ENCODE measurements at regions not wholly inside any gene's neighbourhood (a gene's known extent, or its start where the extent isn't known, plus 50 kb on each side); places are given as distances from the start of the nearest gene placed in this dataset.
"Not testable (repeated sequence)": the region's sequence is repeated elsewhere in the genome, so short reads cannot be mapped to it uniquely, and the experiment has no call there.

- DNase-seq (ENCODE audit: low read depth) = no peak
Observed at GRCh38 chr4:112077743-112078142, 67.5 kb upstream of the FAM241A start.

- DNase-seq (ENCODE audit: low read depth) = no peak
Observed at GRCh38 chr4:112082954-112083586, 62.2 kb upstream of the FAM241A start.

GRCh38 chr4:112083587-112084347, 61.5 kb upstream of the FAM241A start:
- no peak for DNase-seq (ENCODE audit: low read depth)

GRCh38 chr4:112085156-112086035, 59.9 kb upstream of the FAM241A start:
- no peak for DNase-seq (ENCODE audit: low read depth)

GRCh38 chr4:112086036-112086434, 59.2 kb upstream of the FAM241A start:
- DNase-seq (ENCODE audit: low read depth) = no peak

GRCh38 chr4:112086661-112087060, 58.6 kb upstream of the FAM241A start:
- not testable (repeated sequence) for DNase-seq (ENCODE audit: low read depth)

- not testable (repeated sequence) for DNase-seq (ENCODE audit: low read depth)
Observed at GRCh38 chr4:112092330-112092729, 52.9 kb upstream of the FAM241A start.

- DNase-seq (ENCODE audit: low read depth) = no peak
Observed at GRCh38 chr4:112093636-112094202, 51.5 kb upstream of the FAM241A start.

- no peak for DNase-seq (ENCODE audit: low read depth)
Observed at GRCh38 chr4:112094330-112094729, 50.9 kb upstream of the FAM241A start.
